Fibroblast of mammary gland (primary cell): ENCODE measurements at regions not wholly inside any gene's neighbourhood (a gene's known extent, or its start where the extent isn't known, plus 50 kb on each side); places are given as distances from the start of the nearest gene placed in this dataset.
A peak's percentile ranks its signal among the peaks of the same experiment; 100 is the strongest.

Experiments
- DNase-seq: peaks from one replicate; pipeline ENCODE4 v3.0.0-alpha.2; 2010; ENCODE audit warnings: low read depth
- H3K4me3 ChIP-seq: 2 replicates; pipeline ENCODE4 v1.5.1; 2011; ENCODE audit warnings: low read depth, mild to moderate bottlenecking, low read length, moderate library complexity; ENCODE audit not compliant: control insufficient read depth
- TF ChIP-seq, protein P1 (sequence below): conservative IDR thresholded peaks from 2 replicates; pipeline ENCODE4 v1.5.1; 2011; ENCODE audit warnings: low read depth, low read length, inconsistent platforms; ENCODE audit not compliant: control insufficient read depth, insufficient read depth

DNA sequence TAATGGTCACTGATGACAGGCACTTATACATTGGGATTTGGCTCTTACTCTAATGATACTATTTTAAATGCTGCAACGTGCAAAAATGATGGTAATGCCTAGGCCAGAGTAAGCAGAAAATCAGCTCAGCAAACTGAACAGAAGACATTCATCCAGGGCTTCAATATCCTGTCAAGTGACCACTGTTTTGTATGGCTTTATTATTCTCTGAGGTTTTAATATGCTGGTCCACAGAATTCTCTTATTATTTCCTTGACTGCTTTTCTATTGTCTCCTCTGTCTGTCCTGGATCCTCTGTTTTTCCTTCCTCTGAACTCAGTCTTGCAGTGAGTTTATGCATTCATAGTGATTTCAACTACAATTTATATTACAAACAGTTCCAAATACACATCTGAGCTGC is 90.8 kb upstream of the PMFBP1 start:
- TF ChIP-seq, protein P1, sequence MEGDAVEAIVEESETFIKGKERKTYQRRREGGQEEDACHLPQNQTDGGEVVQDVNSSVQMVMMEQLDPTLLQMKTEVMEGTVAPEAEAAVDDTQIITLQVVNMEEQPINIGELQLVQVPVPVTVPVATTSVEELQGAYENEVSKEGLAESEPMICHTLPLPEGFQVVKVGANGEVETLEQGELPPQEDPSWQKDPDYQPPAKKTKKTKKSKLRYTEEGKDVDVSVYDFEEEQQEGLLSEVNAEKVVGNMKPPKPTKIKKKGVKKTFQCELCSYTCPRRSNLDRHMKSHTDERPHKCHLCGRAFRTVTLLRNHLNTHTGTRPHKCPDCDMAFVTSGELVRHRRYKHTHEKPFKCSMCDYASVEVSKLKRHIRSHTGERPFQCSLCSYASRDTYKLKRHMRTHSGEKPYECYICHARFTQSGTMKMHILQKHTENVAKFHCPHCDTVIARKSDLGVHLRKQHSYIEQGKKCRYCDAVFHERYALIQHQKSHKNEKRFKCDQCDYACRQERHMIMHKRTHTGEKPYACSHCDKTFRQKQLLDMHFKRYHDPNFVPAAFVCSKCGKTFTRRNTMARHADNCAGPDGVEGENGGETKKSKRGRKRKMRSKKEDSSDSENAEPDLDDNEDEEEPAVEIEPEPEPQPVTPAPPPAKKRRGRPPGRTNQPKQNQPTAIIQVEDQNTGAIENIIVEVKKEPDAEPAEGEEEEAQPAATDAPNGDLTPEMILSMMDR: no peak
- H3K4me3 ChIP-seq: no peak overlapping the region
- DNase-seq: no peak

DNA sequence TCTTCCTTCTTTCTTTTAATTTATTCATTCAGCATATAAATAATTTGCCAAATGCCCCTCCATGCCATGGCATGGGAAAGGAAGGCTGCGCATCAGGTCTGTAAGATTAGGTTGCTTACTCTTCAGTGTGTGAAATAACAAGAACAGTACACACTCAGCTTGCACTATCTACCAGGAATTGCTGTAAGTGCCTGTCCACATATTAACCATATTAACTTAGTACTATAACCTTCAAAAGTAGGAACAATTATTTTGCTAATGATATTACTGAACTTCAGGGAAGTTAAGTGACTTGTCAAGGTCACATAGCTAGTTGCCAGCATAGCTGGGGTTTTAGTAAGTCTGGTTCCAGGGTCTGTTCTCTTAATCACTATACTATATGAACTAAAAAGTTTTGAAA is 89.2 kb upstream of the PMFBP1 start:
- H3K4me3 ChIP-seq: no peak overlapping the region
- no peak for DNase-seq
- TF ChIP-seq, protein P1: no peak

DNA sequence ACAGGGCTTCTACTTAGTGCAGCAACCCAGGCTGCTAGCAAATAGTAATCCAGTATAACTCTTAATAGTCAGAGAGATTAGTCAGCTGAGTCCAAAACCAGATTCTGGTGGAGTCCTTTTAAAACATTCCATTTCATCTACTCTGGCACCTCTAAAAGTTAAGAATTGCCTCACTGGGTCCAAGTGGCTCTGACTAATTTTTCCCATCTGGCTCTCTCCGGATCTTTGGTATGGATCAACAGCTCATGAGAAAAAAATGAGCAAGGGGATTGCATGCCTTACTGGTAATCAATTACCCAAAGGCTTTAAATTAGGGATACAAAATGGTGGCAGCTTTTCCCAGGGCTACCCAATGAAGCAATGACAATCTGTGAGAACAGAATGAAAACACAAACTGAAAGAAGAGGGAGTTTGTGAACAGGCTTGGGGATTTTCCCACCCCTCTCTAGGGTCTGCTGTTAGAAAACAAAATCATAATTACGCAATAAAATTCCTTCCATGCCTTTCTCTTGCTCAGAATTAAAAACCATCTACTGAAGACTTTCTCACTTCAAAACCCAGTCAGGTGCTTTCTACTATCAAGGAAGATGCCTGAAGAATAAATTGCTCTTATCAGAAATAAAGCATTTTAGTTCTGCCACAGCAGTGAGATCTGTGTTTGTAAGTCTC is 84.6 kb upstream of the PMFBP1 start:
- DNase-seq: peak; percentile 94
- TF ChIP-seq, protein P1: no peak
- no peak overlapping the region for H3K4me3 ChIP-seq

DNA sequence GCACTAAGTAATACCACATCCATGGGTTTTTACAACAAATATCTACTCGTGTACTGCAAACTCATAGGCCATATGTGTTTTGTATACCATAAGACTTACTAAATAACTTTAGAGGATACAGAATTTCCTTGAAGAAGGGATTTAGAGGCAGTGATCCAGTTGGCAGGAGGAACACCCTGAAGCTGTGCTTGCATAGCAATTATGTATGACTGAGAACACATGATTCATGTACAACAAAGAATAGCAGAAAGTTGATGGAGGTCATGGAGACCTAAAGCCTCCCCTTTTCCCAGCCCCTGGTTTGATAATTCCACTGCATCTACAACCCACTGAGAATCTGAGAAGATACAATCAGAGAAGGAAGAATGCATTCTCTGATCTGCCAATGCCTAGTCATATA is 83.8 kb upstream of the PMFBP1 start:
- DNase-seq: peak; percentile 68
- no peak overlapping the region for H3K4me3 ChIP-seq
- TF ChIP-seq, protein P1: no peak

DNA sequence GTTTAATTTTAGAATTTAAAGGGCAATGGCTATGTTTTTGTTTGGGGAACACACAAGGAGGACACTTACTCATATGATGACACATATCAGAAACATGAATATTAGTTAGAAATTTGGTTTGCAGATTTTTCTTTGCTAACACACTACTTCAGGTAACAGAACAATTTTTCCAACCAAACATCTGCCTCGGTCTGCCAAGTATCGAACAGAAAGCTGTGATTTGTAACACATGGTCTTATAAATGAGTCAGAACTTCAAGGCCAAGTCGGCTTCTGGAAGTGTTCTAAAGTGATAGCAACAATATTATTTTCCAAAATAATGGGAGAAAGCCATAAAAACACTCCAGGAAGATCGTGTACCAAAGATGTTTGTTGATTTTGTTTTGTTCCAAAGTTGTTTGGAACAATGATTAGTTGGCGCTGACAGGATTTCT is 75.9 kb upstream of the PMFBP1 start:
- TF ChIP-seq, protein P1: no peak
- peak; percentile 83 for DNase-seq
- no peak overlapping the region for H3K4me3 ChIP-seq

DNA sequence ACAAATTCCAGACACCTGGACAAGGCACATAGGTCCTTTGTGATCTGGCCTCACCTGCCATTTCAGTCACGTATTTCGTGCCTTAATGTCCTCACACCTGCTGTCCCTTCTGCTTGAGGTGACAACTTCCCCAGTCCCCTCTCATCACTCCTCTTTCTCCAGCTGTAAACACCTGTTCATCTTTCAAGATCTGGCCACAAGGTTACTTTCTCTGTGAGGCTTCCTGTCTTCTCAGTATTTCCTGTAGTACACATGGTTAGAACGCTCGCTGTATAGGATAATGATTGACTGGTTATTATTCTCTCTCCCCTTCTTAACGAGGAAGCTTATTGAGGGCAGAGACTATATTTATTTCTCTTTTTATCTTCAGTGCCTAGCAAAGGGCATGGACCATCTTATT is 74.5 kb upstream of the PMFBP1 start:
- no peak overlapping the region for H3K4me3 ChIP-seq
- DNase-seq: no peak
- TF ChIP-seq, protein P1: no peak

DNA sequence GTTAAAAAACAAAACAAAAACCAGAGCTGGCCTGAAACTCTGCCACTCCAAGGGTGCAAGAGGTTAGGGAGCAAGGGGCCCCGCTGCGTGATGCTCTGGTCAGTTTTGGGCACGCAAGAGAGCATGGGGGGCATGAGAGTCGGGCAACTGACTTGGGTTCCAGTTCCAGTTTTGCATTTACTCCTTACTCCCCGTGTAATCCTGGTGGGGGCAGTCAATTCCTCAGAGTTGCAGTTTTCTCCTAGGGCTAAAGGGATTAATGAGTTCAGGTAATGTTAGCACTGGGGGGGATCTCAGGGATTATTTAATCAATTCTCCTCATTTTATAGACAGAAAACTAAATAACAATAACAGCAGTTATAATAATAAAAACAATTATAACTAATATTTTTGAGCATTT is 72.9 kb upstream of the PMFBP1 start:
- peak; percentile 11 for DNase-seq
- no peak overlapping the region for H3K4me3 ChIP-seq
- TF ChIP-seq, protein P1: peak; percentile 27
